Upper lobe of left lung (tissue), 6 donors: ENCODE measurements at regions not wholly inside any gene's neighbourhood (a gene's known extent, or its start where the extent isn't known, plus 50 kb on each side); places are given as distances from the start of the nearest gene placed in this dataset.

ENCODE experiments used
- ATAC-seq, 2 donors: fragments of 200-7000 bp; cut with Tn5 transposase; one replicate each; pipeline ENCODE4 v1.9.1; 2022; ENCODE audit warnings: mild to moderate bottlenecking in 2 of 2, moderate library complexity in 2 of 2; ENCODE audit not compliant: low FRiP score in 2 of 2
- DNase-seq, 2 donors: peaks; one replicate each; pipeline ENCODE4 v3.0.0-alpha.2; 2019 to 2020
- H3K27ac ChIP-seq, 4 donors: fragments of 200-600 bp; sonication (generic); one replicate each; pipeline ENCODE4 v1.5.1; 2016 to 2019
- H3K27me3 ChIP-seq, 4 donors: fragments of 200-600 bp; sonication (generic); one replicate each; pipeline ENCODE4 v1.5.1; 2017 to 2019
- H3K36me3 ChIP-seq, 4 donors: fragments of 200-600 bp; sonication (generic); one replicate each; pipeline ENCODE4 v1.5.1; 2016 to 2019
- H3K4me1 ChIP-seq, 4 donors: fragments of 200-600 bp; sonication (generic); one replicate each; pipeline ENCODE4 v1.5.1; 2018 to 2019
- H3K4me3 ChIP-seq, 4 donors: fragments of 200-600 bp; sonication (generic); one replicate each; pipeline ENCODE4 v1.5.1; 2017 to 2019; ENCODE audit warnings: mild to moderate bottlenecking in 2 of 4, moderate library complexity in 1 of 4
- H3K9me3 ChIP-seq, 4 donors: fragments of 200-600 bp; sonication (generic); one replicate each; pipeline ENCODE4 v1.5.1; 2018 to 2019
- CTCF ChIP-seq, 6 experiments: fragments of 450-650 bp in 4 of 6; fragments of 200-600 bp in 2 of 6; sonication (generic) in 2 of 6; IDR thresholded peaks; one replicate each; pipeline ENCODE4 v1.5.1; 2016 to 2019; ENCODE audit warnings: antibody characterized with exemption in 6 of 6
- EP300 ChIP-seq, 4 donors: sonication (generic); formaldehyde crosslinking; IDR thresholded peaks; one replicate each; pipeline ENCODE4 v1.5.1; 2017; ENCODE audit warnings: antibody characterized with exemption in 4 of 4, control low read depth in 2 of 4
- POLR2A ChIP-seq, 4 donors: fragments of 450-650 bp; IDR thresholded peaks; one replicate each; pipeline ENCODE4 v1.5.1; 2016 to 2017; ENCODE audit warnings: antibody characterized with exemption in 4 of 4, mild to moderate bottlenecking in 2 of 4
- POLR2AphosphoS5 ChIP-seq, 2 donors: sonication (generic); formaldehyde crosslinking; IDR thresholded peaks; one replicate each; pipeline ENCODE4 v1.5.1; 2017; ENCODE audit warnings: antibody characterized with exemption in 2 of 2
- WGBS, 2 donors: methylation state at CpG; one replicate each; pipeline ENCODE4 v1.1.5; 2017 to 2018; 5-methylcytosine and 5-hydroxymethylcytosine counted together
- donor health status: DM: no; HTN: no; CAD: no; lungs with moderate emphysema.
- donor health status: DM: no; HTN: yes; CAD: no; lungs with severe emphysema.

- no peaks in the 10 kb centered on the region for H3K9me3 ChIP-seq
- no peaks in the 10 kb centered on the region for H3K36me3 ChIP-seq
- peak in 1 of 2 donors; percentile 59 for DNase-seq
- H3K4me1 ChIP-seq, result no peaks in the 10 kb centered on the region
- H3K27ac ChIP-seq, result no peak overlapping the region
- WGBS, 2 donors, result 72 to 80% methylated on average over 3 of the region's 3 CpGs
- TF ChIP-seq EP300 (IDR thresholded peaks at IDR 0.05) (no peak), POLR2AphosphoS5 (IDR thresholded peaks at IDR 0.05) (peak; percentile 28 to 39)
- no peak overlapping the region for H3K4me3 ChIP-seq
- H3K27me3 ChIP-seq, result no peaks in the 10 kb centered on the region
- ATAC-seq, result peak; percentile 73 to 87
Observed at GRCh38 chr5:89120719-89121118, 237.7 kb upstream of the MEF2C start.

DNA sequence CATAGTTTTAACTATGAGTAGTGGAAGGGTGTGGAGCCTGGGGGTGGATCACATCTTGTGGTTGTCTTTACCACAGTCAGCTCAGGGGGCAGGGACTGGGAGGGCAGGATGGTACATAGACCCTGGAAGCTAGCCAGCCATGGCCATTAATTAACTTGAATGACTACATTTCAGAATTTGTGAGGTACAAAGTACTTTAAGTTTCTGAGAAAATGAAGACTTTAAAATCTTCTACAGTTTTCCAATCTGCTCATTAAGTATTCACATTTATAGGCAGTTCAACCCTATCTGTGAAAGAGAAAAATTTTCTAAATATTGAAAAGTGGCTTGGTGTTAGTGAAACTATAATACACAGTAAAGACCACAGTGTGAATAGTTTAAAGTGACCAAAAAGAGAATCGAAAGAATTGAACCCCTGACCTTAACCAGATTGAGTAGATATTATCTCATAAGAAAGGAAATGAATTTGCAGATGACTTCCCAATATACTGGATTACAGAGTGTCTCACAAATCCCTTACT lies 234.2 kb upstream of the MEF2C start:
- H3K9me3 ChIP-seq, result no peaks in the 10 kb centered on the region
- H3K27ac ChIP-seq, result no peak overlapping the region
- H3K4me1 ChIP-seq, result no peaks in the 10 kb centered on the region
- no peaks in the 10 kb centered on the region for H3K36me3 ChIP-seq
- 40 to 54% methylated on average over 1 of the region's 1 CpG for WGBS, 2 donors
- no peak overlapping the region for H3K4me3 ChIP-seq
- no peaks in the 10 kb centered on the region for H3K27me3 ChIP-seq
- TF ChIP-seq CTCF (IDR thresholded peaks at IDR 0.05) (no peak), POLR2A (IDR thresholded peaks at IDR 0.05) (no peak)
- DNase-seq, result no peak
- no peak for ATAC-seq

DNA sequence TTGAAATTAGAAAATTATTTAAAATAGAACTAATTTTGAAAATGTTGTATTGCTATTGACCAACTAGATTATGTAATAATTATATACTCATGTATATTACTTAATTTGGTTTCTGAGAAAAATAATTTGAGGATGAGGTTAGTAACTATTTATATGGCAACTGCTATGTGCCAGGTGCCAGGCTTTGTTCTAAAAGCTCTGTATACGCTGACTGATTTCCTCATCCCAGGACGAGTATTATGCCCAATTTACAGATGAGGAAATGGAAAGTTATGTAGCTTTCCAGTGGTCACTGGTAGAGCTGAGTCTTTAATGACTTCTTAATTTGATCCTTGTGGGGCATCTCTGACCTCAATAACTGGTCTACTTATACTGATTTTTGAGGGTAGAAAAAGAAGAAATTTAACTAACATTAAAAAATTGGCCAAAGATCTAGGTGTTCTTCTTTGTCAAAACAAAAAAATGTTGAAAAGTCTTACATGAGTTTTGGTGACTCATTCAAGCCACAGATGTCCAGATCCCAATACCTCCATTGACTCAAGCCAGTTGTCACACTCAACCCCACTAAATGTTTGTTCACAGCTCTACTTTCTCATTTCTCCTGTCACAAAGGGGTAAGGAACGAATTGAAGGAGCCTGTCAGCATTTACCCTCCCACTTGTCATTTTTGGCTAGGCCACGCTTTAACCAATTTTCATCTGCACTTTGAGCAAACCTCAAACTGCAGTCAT lies 228.1 kb upstream of the MEF2C start:
- Histone ChIP-seq H3K4me3 (no peak overlapping the region), H3K27ac (no peak overlapping the region), H3K9me3 (no peaks in the 10 kb centered on the region), H3K4me1 (no peaks in the 10 kb centered on the region), H3K36me3 (no peaks in the 10 kb centered on the region), H3K27me3 (no peaks in the 10 kb centered on the region)
- 70 to 74% methylated on average over 4 of the region's 4 CpGs for WGBS, 2 donors
- DNase-seq (no peak), ATAC-seq (no peak)
- TF ChIP-seq CTCF (IDR thresholded peaks at IDR 0.05) (no peak), EP300 (IDR thresholded peaks at IDR 0.05) (no peak), POLR2AphosphoS5 (IDR thresholded peaks at IDR 0.05) (no peak)

DNA sequence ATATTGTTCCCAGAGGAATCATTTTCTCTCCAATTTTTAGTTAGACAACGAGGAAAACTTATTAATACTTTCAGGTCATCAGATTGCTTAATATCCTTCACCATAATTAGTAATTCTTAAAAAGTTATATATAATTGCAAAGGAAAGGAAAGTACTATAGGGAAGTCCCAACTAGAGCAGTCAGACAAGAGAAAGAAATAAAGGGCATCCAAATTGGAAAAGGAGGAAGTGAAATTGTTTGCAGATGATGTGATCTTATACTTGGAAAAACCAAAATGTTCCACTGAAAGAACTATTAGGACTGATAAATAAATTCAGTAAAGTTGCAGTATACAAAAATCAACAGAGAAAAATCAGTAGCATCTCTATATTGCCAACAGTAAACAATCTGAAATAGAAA lies 223.5 kb upstream of the MEF2C start:
- no peaks in the 10 kb centered on the region for H3K9me3 ChIP-seq
- 69 to 79% methylated on average over 1 of the region's 1 CpG for WGBS, 2 donors
- no peaks in the 10 kb centered on the region for H3K36me3 ChIP-seq
- H3K4me1 ChIP-seq, result no peaks in the 10 kb centered on the region
- TF ChIP-seq CTCF (IDR thresholded peaks at IDR 0.05) (no peak), POLR2AphosphoS5 (IDR thresholded peaks at IDR 0.05) (no peak), EP300 (IDR thresholded peaks at IDR 0.05) (no peak), POLR2A (IDR thresholded peaks at IDR 0.05) (no peak)
- no peak overlapping the region for H3K27ac ChIP-seq
- DNase-seq (no peak), ATAC-seq (no peak)
- H3K27me3 ChIP-seq, result no peaks in the 10 kb centered on the region
- H3K4me3 ChIP-seq, result no peak overlapping the region

- TF ChIP-seq EP300 (IDR thresholded peaks at IDR 0.05), result no peak
- TF ChIP-seq CTCF (IDR thresholded peaks at IDR 0.05), result no peak
- TF ChIP-seq POLR2AphosphoS5 (IDR thresholded peaks at IDR 0.05), result no peak
- TF ChIP-seq POLR2A (IDR thresholded peaks at IDR 0.05), result no peak
- DNase-seq (no peak), ATAC-seq (no peak)
- H3K36me3 ChIP-seq, result no peaks in the 10 kb centered on the region
- H3K9me3 ChIP-seq, result no peaks in the 10 kb centered on the region
- no peak overlapping the region for H3K4me3 ChIP-seq
- WGBS, 2 donors, result 92 to 95% methylated on average over 2 of the region's 2 CpGs
- no peak overlapping the region for H3K27ac ChIP-seq
- H3K27me3 ChIP-seq, result no peaks in the 10 kb centered on the region
- H3K4me1 ChIP-seq, result no peaks in the 10 kb centered on the region
Observed at GRCh38 chr5:89105836-89106235, 222.9 kb upstream of the MEF2C start.
